DND-41 (cell line): ENCODE measurements at regions not wholly inside any gene's neighbourhood (a gene's known extent, or its start where the extent isn't known, plus 50 kb on each side); places are given as distances from the start of the nearest gene placed in this dataset.

ENCODE experiments used
- ATAC-seq: fragments of 200-7000 bp; cut with Tn5 transposase; 3 replicates; pipeline ENCODE4 v1.9.1; 2021; ENCODE audit warnings: low read depth; ENCODE audit not compliant: insufficient read depth
- DNase-seq: peaks from one replicate; pipeline ENCODE4 v3.0.0-alpha.2; 2020
- H2AFZ ChIP-seq: 2 replicates; pipeline ENCODE4 v1.6.0; 2012; ENCODE audit warnings: low read depth, low read length
- H3K27ac ChIP-seq: 2 replicates; pipeline ENCODE4 v1.5.1; 2012; ENCODE audit warnings: low read length, inconsistent platforms
- H3K27me3 ChIP-seq: fragments of 200-600 bp; sonication (generic); 2 replicates; pipeline ENCODE4 v1.6.0; 2012; ENCODE audit warnings: low read length, mild to moderate bottlenecking, inconsistent platforms; ENCODE audit not compliant: insufficient read depth, poor library complexity
- H3K36me3 ChIP-seq: 2 replicates; pipeline ENCODE4 v1.5.1; 2012; ENCODE audit warnings: low read length, inconsistent platforms; ENCODE audit not compliant: insufficient read depth
- H3K4me1 ChIP-seq: 2 replicates; pipeline ENCODE4 v1.5.1; 2012; ENCODE audit warnings: mild to moderate bottlenecking, low read length; ENCODE audit not compliant: insufficient read depth
- H3K4me2 ChIP-seq: 2 replicates; pipeline ENCODE4 v1.6.0; 2012; ENCODE audit warnings: mild to moderate bottlenecking, moderate library complexity, low read length, inconsistent platforms; ENCODE audit not compliant: insufficient read depth
- H3K4me3 ChIP-seq, 2 experiments: fragments of 200-600 bp in 1 of 2; shearing (Covaris generic) in 1 of 2; 2 replicates each; pipeline ENCODE4 v1.5.1; 2012 to 2016; ENCODE audit warnings: inconsistent platforms in 2 of 2, low read length in 2 of 2, mild to moderate bottlenecking in 2 of 2, low read depth in 1 of 2, moderate library complexity in 1 of 2
- H3K79me2 ChIP-seq: 2 replicates; pipeline ENCODE4 v1.6.0; 2012; ENCODE audit warnings: low read length, inconsistent platforms; ENCODE audit not compliant: insufficient read depth
- H3K9ac ChIP-seq: 2 replicates; pipeline ENCODE4 v1.6.0; 2012; ENCODE audit warnings: low read depth, mild to moderate bottlenecking, inconsistent platforms, low read length, moderate library complexity
- H3K9me3 ChIP-seq: 2 replicates; pipeline ENCODE4 v1.5.1; 2012; ENCODE audit warnings: low read length, moderate library complexity, mild to moderate bottlenecking, inconsistent platforms; ENCODE audit not compliant: insufficient read depth, severe bottlenecking
- H4K20me1 ChIP-seq: 2 replicates; pipeline ENCODE4 v1.6.0; 2012; ENCODE audit warnings: low read length; ENCODE audit not compliant: insufficient read depth
- EZH2 ChIP-seq: IDR thresholded peaks from 3 replicates; pipeline ENCODE4 v1.6.1; 2012; ENCODE audit warnings: borderline replicate concordance, low read depth, mild to moderate bottlenecking, moderate library complexity, low read length, inconsistent platforms; ENCODE audit not compliant: severe bottlenecking
- TF ChIP-seq, protein P1 (sequence below): IDR thresholded peaks from 2 replicates; pipeline ENCODE4 v1.5.1; 2012; ENCODE audit warnings: borderline replicate concordance, low read length, moderate library complexity, mild to moderate bottlenecking; ENCODE audit not compliant: poor library complexity, severe bottlenecking; ENCODE audit errors: extremely low read depth

DNA sequence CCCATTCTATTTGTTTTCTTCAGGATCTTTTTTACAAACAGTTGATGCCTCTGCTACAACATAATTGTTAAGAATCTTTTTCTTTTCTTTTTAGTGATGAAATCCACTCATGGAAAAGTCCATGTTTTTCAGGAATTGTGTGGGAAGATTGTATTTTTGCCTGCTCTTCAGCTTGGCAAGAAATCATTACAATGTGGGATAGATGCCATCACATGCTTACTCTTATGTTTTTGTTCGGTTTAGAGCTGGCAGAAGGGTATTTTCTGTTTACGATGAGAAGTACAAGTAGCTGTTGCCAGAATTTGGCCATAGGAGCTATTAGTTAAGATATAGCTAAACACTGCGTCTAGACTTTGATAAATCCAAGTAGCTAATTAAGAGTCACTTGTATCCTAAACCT, 2585.3 kb downstream of the ARAP2 start:
- no peaks in the 10 kb centered on the region for H3K4me1 ChIP-seq
- TF ChIP-seq, protein P1, sequence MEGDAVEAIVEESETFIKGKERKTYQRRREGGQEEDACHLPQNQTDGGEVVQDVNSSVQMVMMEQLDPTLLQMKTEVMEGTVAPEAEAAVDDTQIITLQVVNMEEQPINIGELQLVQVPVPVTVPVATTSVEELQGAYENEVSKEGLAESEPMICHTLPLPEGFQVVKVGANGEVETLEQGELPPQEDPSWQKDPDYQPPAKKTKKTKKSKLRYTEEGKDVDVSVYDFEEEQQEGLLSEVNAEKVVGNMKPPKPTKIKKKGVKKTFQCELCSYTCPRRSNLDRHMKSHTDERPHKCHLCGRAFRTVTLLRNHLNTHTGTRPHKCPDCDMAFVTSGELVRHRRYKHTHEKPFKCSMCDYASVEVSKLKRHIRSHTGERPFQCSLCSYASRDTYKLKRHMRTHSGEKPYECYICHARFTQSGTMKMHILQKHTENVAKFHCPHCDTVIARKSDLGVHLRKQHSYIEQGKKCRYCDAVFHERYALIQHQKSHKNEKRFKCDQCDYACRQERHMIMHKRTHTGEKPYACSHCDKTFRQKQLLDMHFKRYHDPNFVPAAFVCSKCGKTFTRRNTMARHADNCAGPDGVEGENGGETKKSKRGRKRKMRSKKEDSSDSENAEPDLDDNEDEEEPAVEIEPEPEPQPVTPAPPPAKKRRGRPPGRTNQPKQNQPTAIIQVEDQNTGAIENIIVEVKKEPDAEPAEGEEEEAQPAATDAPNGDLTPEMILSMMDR: no peak
- no peak for TF ChIP-seq EZH2
- H3K36me3 ChIP-seq: no peaks in the 10 kb centered on the region
- H3K9ac ChIP-seq: no peak overlapping the region
- no peaks in the 10 kb centered on the region for H3K79me2 ChIP-seq
- no peak for ATAC-seq
- no peak overlapping the region for H2AFZ ChIP-seq
- no peak overlapping the region for H3K27ac ChIP-seq
- no peak for DNase-seq
- H3K9me3 ChIP-seq: no peaks in the 10 kb centered on the region
- H4K20me1 ChIP-seq: no peaks in the 10 kb centered on the region
- H3K4me3 ChIP-seq: no peak overlapping the region
- H3K27me3 ChIP-seq: no peaks in the 10 kb centered on the region
- no peak overlapping the region for H3K4me2 ChIP-seq

DNA sequence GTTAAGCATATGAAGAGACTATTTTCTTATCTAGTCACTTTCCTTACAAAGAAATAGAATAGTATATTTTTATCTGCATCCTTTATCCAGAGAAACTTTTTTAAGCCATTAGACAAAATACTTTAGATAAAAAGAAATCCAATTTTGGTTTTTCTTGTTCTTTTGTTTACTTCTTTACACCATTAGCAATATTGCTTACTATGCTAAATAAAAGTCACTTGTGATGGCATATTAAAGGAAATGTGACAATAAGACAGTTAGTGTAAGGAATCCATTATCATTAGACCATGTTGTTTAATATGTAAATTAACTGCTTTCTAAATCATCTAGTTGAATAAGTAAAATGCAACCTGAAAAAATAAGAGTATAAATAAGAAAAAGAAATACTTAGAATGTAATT, 2582.7 kb downstream of the ARAP2 start:
- Histone ChIP-seq H2AFZ (no peak overlapping the region), H3K36me3 (no peaks in the 10 kb centered on the region), H3K4me3 (no peak overlapping the region), H3K27ac (no peak overlapping the region), H3K4me1 (no peaks in the 10 kb centered on the region), H3K27me3 (no peaks in the 10 kb centered on the region), H3K4me2 (no peak overlapping the region), H3K79me2 (no peaks in the 10 kb centered on the region), H4K20me1 (no peaks in the 10 kb centered on the region), H3K9me3 (no peaks in the 10 kb centered on the region), H3K9ac (no peak overlapping the region)
- no peak for ATAC-seq
- TF ChIP-seq EZH2: no peak
- TF ChIP-seq, protein P1: no peak
- DNase-seq: no peak

- no peaks in the 10 kb centered on the region for H3K4me1 ChIP-seq
- H3K27ac ChIP-seq: no peak overlapping the region
- no peak overlapping the region for H3K4me2 ChIP-seq
- TF ChIP-seq, protein P1: no peak
- no peak for TF ChIP-seq EZH2
- DNase-seq (no peak), ATAC-seq (no peak)
- H2AFZ ChIP-seq: no peak overlapping the region
- no peak overlapping the region for H3K9ac ChIP-seq
- peaks cover 3% of the 10 kb centered on the region for H3K9me3 ChIP-seq
- no peaks in the 10 kb centered on the region for H3K36me3 ChIP-seq
- H3K27me3 ChIP-seq: no peaks in the 10 kb centered on the region
- no peaks in the 10 kb centered on the region for H4K20me1 ChIP-seq
- H3K79me2 ChIP-seq: no peaks in the 10 kb centered on the region
- no peak overlapping the region for H3K4me3 ChIP-seq
Observed at GRCh38 chr4:33685939-33686338, 2558.4 kb downstream of the ARAP2 start.

DNA sequence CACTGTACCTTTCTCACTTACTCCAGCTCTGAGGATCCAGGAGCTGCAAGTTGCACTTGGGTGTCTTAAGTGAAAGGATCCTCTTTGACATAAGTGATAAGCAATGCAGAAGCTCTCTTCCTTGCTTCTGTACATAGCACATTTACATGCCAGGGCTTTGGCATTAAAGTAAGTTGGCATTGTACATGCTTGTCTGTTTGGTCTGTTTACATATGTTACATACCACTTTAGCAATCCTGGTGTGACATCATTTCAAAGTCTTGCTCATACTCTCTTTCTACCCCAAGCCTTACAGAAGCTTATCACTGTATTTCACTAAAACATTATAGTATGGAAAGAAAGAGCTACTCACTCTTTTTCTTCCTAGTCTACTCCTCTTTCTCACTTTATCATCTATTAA, 2548.3 kb downstream of the ARAP2 start:
- no peaks in the 10 kb centered on the region for H3K79me2 ChIP-seq
- no peak overlapping the region for H3K4me3 ChIP-seq
- TF ChIP-seq, protein P1: no peak
- no peak for TF ChIP-seq EZH2
- H3K4me1 ChIP-seq: no peaks in the 10 kb centered on the region
- no peak for ATAC-seq
- H4K20me1 ChIP-seq: no peaks in the 10 kb centered on the region
- no peak overlapping the region for H3K9ac ChIP-seq
- DNase-seq: no peak
- H3K4me2 ChIP-seq: no peak overlapping the region
- H3K9me3 ChIP-seq: no peaks in the 10 kb centered on the region
- H2AFZ ChIP-seq: no peak overlapping the region
- no peaks in the 10 kb centered on the region for H3K27me3 ChIP-seq
- no peak overlapping the region for H3K27ac ChIP-seq
- no peaks in the 10 kb centered on the region for H3K36me3 ChIP-seq
